Activated T-cell treated with anti-CD3 and anti-CD28 coated beads for 4 hours (primary cell): ENCODE measurements at regions not wholly inside any gene's neighbourhood (a gene's known extent, or its start where the extent isn't known, plus 50 kb on each side); places are given as distances from the start of the nearest gene placed in this dataset.
"Not testable (repeated sequence)": the region's sequence is repeated elsewhere in the genome, so short reads cannot be mapped to it uniquely, and the experiment has no call there.

Experiments
- DNase-seq: peaks from one replicate; pipeline ENCODE4 v3.0.0-alpha.2; 2020

DNA sequence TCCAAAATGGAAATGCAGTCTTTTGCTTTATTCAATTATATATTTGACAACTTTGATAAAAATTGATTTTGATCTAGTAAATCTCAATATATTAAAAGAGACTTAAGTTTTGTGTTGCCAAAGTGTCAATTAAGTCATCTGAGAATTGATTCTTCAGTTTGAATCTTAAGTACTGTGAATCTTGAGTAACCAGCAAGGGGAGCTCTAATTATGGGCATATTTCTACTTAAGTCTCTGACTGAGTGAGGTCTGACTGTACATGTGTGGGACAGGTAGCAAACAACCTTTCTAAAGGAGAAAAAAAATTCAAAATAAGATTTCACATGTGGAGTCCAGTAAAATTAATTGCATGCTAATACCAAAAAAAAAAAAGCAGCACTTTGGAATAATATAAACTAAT is 503.7 kb upstream of the SLC8A1 start:
- no peak for DNase-seq

DNA sequence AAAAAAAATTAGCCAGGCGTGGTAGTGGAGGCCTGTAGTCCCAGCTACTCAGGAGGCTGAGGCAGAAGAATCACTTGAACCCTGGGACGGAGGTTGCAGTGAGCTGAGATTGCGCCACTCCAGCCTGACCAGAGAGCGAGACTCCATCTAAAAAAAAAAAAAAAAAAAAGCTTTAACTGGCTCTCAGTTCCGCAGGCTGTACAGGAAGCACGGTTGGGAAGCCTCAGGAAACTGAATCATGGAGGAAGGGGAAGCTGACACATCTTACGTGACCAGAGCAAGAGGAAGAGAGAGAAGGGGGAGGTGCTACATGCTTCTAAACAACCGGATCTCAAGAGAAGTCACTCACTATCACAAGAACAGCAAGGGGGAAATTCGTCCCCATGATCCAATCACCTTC is 505.6 kb upstream of the SLC8A1 start:
- DNase-seq, result no peak

DNA sequence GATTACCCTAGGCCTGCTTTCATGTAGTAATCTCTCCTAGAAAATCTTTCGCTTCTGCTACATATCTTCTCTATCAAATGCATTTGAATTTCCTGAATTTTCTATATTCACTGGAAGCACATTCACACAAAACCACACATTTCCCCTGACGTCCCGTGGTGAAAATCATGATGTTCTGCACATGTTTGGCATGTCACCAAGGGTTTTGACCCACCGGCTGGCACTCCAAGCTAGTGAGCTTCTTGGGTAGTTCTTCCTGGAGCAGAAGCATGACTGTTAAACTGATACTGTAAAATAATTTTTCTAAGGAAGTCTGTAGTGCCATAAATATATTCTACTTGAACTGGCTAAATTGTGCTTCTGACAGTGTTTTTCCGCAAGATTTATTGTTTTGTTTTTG is 510.1 kb upstream of the SLC8A1 start:
- DNase-seq, result no peak

DNA sequence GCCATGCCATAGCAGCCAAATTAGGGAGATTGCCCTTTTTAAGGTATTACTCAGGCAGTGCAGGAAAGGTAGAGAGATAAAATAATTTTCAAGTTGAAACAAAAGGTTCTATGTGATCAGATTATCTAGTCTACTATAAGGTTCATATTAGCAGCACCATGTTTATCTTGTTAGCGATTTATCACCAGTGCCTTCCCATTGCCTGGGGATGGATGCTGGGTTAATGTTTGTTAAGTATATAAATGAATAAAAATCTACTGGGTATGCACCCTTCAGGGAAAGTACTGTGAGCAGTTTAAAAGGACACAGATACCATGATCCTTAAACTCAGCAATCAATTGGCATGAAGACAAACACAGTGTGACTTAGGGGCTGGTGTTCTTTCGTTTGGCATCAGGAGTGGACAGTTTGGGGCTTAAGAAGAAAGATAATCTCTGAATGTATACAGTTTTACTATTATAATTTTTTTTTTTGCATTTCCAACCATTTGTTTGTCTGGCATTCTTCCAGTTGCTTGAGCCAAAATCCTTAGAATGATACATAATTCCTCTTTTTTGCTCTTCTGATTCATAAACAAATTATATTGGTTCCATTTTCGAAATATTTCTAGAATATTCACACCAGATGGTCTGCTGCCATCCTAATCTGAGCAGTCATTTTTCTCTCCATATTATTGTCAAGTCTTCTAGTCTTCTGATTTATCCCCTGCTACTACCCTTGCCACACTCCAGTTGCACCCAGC is 512.8 kb upstream of the SLC8A1 start:
- DNase-seq, result no peak

DNA sequence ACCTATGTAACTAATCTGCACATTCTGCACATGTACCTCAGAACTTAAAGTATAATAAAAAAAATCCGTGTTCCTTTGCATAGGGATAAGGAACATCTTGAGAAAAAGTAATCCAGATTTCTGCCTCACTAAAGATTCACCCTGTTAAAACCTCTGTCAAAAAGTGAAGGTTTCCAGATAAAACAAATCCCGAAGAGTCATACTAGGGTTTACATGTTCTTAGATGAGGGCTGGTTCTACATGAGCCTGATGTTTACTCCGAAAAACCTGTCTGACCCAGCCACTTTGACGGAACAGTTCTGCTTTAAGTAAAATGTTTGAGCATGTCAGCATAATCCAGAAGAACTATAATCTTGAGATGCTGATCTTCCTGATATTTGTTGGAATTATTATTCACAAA is 515.6 kb upstream of the SLC8A1 start:
- no peak for DNase-seq

DNA sequence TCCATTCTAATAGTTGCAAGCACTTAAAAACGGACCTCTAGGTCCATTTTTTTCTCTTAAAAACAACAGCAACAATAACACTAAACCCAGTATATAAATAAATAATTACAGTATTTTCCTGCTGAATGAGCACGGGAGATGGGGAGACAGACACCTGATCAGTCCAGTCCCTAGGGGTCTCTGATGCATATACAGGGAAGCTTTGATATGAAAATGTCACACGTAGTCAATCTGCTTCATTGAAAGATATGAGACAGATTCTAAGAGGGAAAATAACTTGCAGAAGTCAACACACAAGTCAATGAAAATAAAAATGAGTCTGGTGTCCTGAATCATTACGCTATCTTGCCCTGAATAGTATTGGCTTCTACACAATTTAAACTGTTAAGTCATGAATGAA is 523.3 kb upstream of the SLC8A1 start:
- DNase-seq, result no peak

DNA sequence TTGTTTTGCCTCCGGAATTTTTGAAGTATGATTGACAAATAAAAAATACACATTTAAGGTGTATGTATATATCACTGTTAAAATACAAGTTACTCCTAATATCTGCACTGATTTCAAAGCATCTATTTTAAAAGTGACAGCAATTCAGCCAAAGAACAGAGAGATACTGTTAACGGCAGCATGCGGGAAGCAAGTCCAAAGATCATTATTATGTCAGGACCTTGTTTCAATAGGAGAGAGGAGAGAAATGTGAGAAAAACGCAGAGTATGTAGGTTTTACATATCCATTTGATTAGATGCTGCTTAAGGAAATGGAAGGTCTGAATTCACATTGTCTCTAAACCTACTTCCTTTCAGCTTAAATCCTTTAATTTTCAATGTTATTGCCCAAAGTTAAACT is 545.5 kb upstream of the SLC8A1 start:
- DNase-seq, result no peak

DNA sequence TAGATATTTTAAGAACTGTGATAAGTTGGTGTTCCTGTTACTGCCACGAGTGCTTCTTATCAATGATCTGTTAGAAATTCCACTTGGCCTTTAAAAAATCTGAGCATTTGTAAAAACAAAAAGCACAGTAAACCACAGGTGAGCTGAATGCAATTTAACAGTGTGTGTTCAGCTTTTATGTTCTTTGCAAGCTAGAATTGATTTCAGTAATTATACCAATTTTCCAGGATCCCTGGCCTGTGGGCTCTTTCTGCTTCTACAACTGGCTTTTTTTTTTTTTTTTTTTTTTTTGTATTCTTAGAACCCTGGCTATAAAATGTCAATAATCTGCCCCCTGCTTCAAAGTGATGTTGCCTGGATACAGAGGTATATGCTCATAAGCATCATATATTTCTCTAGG is 548.5 kb upstream of the SLC8A1 start:
- no peak for DNase-seq

DNA sequence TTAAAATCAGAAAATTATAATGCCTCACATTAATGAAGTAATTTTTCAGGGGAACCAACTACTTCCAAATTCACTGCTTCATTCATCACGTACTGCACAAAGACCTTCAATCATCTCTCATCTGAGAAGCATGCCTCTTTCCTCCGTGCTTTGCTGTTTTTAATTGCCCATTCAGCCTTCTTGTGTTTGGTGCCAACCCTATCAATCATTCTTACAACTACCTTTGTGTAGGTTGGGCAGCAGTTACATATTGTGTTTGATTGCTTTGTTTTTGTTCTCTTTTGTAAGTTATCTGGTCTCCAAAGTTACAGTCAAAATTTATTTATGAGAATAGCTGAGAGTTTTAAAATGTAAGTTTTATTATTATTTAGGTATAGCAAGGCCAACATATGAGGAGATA is 549.0 kb upstream of the SLC8A1 start:
- no peak for DNase-seq

DNA sequence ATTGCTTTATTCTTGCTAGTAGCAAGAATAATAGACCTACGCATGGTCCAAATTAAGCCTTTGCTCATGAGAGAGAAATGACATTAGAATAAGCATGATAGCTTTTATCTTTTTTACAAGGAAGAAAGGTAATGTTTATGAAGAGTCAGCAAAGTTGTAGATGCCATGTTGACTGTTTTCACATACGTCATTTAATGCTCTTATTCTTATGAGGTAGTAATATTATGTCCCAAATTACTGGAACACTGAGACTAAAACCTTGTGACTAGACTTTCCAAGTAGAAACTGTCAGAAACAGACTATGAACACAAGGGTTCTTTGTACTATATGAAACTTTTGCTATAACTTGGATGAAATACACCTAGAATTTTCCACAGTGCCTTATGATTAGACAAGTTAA is 552.8 kb upstream of the SLC8A1 start:
- DNase-seq, result no peak

DNA sequence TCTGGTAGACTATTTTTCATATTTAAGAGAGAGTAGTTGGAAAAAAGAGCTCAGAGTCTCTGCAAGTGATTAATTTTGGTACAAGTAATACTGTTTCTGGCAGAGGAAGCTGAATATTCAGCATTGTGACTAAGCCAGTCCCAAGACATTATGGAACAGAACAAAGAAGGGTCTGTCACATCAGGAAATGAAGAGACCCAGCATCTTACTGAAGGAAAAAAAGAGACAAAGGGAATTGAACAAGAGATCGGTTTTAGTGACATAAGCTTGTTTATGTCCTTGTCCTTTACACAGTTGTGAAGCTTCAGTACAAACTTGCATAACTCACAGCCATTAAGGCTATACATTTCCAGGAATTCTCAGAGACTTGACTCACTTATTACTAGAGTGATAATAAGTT is 568.5 kb upstream of the SLC8A1 start:
- DNase-seq, result no peak

DNA sequence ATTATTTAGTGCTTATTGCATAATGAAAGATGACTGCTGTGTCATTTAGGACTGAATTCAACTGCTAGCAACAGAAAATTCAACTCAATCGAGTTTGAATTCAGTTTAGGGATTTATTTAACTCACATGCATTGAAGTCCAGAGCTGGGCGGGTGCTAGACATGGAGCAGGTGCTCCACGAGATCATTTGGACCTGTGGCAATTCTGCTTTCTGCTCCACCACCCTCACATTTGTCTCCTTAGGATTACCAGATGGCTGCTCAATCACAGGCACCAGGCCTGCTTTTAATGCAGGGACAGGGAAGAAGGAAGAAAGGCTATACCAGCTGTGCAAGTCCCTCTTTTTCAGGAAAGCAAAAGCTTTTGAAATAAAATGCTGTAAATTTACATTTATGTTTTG is 572.9 kb upstream of the SLC8A1 start:
- no peak for DNase-seq

DNA sequence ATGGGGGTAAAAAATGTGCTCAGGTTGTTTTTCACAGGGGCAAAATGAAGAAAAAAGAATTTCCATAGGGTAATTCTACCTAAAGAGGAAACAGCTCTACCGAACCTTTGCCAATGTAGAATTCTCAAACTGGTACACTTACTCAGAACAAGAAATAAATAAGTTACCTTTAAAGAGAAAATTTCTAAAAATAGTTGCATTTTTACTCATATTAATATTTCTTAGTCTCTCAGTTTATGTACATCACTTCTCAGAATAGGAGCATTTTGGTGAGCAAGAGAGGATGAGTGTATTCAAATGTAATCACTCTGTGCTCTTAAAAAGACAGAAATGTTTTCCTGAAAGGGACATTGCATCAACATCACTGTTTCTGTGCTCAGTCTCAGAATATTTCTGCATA is 574.7 kb upstream of the SLC8A1 start:
- DNase-seq, result no peak

DNA sequence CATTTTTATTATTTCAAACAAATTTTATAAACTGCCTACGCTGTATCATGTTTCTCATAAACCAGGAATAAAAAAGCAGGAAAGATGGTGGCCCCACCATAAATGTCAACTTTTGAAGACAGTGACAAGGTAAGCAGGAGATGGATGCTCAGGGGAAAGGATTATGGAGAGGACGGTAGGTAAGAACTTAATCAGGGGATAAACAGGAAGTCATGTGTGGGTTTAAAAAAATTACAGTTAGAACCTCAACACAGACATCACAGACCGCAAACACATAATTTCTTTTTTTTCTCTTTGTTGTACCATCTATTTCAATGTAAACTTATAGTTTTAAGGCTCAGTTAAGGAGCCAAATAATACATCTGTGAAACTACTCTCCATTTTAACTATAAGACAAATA is 575.2 kb upstream of the SLC8A1 start:
- no peak for DNase-seq

DNA sequence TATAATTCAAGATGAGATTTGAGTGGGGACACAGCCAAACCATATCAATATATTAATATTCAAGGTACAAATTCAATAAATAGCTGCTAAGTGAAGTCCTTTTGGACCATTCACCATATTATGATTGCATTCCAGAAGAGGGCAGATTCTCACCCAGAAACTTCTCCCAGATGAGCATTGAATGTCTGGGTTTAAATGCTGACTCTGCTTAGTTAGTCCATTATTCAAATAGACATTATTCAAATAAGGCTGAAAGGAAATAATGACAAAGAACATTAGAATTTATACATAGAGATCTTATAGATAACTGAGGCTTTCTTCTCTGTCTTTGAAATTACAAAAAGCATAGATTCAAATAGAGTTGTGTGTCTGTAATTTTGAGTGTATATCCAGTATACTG is 579.4 kb upstream of the SLC8A1 start:
- DNase-seq, result no peak

DNA sequence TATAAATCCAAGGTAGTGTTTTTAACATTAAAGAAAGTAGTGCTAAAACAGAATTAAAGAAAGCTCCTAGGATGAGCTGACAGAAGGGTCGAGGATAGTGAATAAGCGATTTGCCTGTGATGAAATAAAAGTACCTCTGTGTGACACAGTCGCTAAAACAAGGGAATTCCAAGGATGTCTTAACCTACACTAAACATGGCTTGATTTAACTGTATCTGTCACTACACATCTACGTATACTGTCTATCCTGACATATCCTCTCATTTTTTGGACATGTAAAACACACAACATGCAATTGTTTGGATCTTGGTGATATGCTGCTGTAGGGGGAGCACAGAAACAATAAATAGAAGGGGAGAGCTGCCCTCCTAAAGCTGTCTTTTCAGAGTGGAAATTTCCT is 580.8 kb upstream of the SLC8A1 start:
- DNase-seq, result no peak

DNA sequence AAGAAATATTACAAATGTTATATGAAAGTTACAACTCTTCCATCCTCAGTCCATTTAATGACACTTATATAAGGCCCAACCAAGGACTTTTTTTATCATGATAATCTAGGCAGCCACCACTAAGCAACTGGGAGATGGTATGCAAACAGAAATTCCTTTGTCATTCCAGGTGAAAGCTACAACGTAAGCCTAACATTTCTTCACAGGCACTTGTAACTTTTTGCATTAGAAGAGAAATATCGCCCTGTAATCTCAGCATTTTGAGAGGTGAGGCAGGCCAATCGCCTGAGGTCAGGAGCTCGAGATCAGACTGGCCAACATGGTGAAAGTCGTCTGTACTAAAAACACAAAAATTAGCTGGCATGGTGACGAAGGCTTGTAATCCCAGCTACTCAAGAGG is 581.2 kb upstream of the SLC8A1 start:
- DNase-seq, result no peak

DNA sequence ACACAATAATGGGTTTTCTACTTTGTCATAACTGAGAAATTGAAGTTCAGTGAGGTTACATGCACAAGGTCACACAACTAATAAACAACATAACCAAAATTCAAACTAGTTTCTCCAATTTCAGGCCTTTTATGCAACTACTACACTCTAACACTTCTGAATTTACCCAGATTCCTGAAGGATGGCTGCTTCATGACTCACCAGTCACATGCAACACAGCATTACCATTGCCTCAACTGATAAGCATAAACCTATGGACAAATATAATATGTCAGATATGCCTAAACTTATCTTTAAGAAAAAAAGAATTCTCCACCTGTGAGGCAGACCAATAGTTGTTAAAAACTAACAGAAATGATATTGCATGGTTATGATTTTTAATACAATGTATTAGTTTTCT is 586.5 kb upstream of the SLC8A1 start:
- DNase-seq, result no peak

DNA sequence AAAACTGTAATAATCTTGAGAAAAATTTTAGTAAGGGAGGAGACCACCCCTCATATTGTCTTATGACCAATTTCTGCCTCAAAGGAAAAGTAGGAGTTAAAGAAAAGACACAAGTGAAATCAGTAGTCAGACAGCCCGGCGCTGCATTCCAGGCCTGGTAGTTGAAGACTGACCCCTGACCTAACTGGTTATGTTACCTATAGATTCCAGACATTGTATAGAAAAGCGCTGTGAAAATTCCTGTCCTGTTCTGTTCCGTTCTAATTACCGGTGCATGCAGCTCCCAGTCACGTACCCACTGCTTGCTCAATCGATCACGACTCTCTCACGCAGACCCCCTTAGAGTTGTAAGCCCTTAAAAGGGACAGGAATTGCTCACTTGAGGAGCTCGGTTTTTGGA is 587.9 kb upstream of the SLC8A1 start:
- DNase-seq, result not testable (repeated sequence)

DNA sequence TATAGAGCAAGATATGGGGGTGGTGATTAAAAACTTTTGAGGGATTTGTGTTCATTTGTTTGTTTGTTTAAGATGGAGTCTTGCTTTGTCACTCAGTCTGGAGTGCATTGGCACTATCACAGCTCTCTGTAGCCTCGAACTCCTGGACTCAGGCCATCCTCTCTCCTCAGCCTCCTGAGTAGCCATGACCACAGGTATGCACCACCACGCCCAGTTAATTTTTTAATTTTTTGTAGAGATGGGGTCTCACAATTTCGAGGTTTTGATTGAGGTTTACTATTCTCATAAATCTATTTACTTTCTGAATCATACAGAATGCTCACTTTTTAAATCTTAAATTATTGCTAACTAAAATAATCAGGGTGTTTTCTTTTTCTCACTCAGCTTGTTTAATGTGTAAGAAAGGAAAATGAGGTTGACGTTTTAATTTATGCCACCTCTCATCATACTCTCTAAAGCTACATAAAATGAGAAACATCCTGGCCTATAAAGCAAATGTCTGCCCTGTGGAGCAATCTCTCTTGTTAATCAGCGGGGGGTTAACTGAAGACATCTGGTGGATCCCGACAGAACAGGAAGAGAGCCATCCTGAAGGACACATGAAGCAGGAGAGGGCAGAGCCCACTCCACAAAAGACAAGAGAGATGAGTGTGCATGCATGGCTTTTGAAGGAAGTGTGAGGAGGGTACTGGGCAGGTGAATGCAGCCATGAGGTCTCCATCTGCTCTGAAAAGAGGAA is 589.1 kb upstream of the SLC8A1 start:
- DNase-seq, result no peak

DNA sequence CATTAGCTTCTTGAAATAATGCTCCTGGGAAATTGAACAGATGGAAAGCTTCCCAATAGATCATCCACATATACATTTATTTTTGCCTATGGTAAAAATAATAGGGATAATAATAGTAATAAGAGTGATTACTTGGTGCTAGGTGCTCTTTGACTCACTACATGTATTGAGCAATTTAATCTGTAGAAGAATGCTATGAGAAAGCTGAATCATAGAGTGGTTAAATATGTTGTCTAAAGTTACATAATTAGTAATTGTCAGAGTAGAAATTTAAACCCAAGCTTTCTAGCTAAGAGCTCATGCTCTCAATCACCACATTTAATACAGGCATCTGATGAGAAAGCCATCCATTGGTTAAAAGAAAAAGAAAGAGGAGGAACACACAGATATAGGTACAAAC is 590.5 kb upstream of the SLC8A1 start:
- DNase-seq, result no peak

DNA sequence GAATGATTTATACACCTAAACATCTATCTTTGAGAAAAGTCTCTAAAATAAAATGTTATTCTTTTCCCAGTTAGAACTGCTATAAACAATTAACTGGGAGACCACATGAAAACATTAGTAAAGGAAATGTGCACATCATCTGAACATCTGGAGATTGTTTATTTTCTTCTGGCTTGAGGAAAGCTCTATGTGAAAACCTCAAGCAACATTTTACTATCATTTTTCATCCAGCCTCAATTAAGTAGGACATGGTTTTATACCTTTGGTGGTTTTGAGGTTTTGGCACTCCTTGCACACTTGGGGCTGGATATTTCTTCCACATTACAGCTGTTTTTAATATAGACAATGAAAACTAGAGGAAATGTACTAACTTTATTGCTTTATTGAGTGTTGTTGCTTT is 609.5 kb upstream of the SLC8A1 start:
- no peak for DNase-seq

DNA sequence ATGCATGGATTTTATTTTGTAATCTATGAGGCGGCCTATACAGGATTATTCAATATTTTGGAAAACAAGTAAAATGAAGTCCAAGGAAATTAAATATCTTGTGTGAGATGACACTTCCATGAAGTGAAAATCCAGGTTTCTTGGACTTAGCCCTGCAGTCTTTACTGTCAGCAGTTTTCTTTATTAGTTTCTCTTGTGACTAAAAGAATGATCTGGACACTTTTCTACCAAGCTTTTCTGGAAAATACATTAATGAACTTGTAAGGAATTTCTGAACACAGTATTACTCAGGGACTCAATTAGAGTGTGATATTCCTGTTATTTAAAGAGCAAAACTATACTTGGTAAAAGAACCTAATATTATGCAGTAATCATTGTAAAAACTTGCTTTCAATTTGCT is 610.4 kb upstream of the SLC8A1 start:
- DNase-seq, result no peak

DNA sequence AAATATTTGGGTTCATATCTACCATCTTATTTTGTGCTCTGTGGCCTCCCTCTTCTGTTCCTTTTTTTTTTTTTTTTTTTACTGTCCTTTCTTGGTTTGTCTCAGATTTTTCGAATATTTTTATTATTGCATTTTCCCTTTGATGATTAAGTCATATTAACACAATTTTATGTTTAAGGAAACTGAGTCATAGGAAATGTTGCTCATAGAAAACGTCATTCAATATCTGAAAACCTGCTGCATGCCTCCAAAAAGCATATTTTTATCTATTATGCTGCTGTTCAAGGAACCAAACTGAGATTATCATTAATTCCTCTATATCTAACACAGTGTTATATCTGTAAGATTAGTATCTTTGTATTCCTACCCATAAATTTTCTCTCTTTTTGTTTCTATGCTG is 614.3 kb upstream of the SLC8A1 start:
- DNase-seq, result no peak

DNA sequence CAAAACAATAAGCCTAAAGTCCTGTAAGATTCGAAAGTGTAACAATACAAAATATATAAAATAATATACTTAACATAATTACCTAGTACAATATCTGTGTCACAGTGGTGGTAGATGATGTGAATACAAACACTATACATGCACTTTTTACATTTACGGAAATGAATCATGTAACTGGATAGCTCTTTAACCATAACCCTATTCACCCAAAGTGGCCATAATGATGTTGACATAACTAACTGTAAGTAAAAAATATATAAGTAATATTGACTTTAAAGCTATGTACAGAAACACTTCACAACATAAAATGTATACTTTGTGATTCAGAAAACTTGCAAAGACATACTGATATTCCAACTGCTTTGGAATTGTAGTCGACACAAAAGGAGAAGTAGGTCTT is 616.9 kb upstream of the SLC8A1 start:
- DNase-seq, result no peak
